ENCODE measurements at regions not wholly inside any gene's neighbourhood (a gene's known extent, or its start where the extent isn't known, plus 50 kb on each side); places are given as distances from the start of the nearest gene placed in this dataset.

GRCh38 chr7:46619723-46620310 lies 698.7 kb upstream of the IGFBP3 start:
- Histone ChIP-seq H3K4me1 (no peaks in the 10 kb centered on the region), H3K27ac (peak overlapping the region in 1 of 2 donors; percentile 25), H3K27me3 (no peaks in the 10 kb centered on the region), H3K9me3 (no peaks in the 10 kb centered on the region), H3K36me3 (ENCODE audit: low read depth, missing control alignments) (no peaks in the 10 kb centered on the region), H3K4me3 (no peak overlapping the region)
- DNase-seq = peak; percentile 74
- TF ChIP-seq, protein P1, sequence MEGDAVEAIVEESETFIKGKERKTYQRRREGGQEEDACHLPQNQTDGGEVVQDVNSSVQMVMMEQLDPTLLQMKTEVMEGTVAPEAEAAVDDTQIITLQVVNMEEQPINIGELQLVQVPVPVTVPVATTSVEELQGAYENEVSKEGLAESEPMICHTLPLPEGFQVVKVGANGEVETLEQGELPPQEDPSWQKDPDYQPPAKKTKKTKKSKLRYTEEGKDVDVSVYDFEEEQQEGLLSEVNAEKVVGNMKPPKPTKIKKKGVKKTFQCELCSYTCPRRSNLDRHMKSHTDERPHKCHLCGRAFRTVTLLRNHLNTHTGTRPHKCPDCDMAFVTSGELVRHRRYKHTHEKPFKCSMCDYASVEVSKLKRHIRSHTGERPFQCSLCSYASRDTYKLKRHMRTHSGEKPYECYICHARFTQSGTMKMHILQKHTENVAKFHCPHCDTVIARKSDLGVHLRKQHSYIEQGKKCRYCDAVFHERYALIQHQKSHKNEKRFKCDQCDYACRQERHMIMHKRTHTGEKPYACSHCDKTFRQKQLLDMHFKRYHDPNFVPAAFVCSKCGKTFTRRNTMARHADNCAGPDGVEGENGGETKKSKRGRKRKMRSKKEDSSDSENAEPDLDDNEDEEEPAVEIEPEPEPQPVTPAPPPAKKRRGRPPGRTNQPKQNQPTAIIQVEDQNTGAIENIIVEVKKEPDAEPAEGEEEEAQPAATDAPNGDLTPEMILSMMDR (IDR thresholded peaks at IDR 0.05) = no peak
- TF ChIP-seq POLR2A (IDR thresholded peaks at IDR 0.05) = no peak
- 58 to 59% methylated on average over 3 of the region's 3 CpGs for WGBS, 2 donors
- intact Hi-C loops (cut with DNase I; ENCODE audit: low total_unique reads) = no loop called here

GRCh38 chr7:46616636-46617035 lies 695.6 kb upstream of the IGFBP3 start:
- WGBS, 2 donors = 81 to 100% methylated on average over 1 of the region's 1 CpG
- DNase-seq = no peak
- intact Hi-C loops (cut with DNase I; ENCODE audit: low total_unique reads) = no loop called here
- H3K9me3 ChIP-seq = no peaks in the 10 kb centered on the region
- no peak overlapping the region for H3K27ac ChIP-seq
- H3K4me1 ChIP-seq = no peaks in the 10 kb centered on the region
- no peaks in the 10 kb centered on the region for H3K27me3 ChIP-seq
- H3K36me3 ChIP-seq (ENCODE audit: low read depth, missing control alignments) = no peaks in the 10 kb centered on the region
- no peak overlapping the region for H3K4me3 ChIP-seq
- TF ChIP-seq, protein P1 (IDR thresholded peaks at IDR 0.05) = no peak
- TF ChIP-seq POLR2A (IDR thresholded peaks at IDR 0.05) = no peak

- H3K27ac ChIP-seq = no peak overlapping the region
Observed at GRCh38 chr7:46613551-46613950, 692.5 kb upstream of the IGFBP3 start.

DNA sequence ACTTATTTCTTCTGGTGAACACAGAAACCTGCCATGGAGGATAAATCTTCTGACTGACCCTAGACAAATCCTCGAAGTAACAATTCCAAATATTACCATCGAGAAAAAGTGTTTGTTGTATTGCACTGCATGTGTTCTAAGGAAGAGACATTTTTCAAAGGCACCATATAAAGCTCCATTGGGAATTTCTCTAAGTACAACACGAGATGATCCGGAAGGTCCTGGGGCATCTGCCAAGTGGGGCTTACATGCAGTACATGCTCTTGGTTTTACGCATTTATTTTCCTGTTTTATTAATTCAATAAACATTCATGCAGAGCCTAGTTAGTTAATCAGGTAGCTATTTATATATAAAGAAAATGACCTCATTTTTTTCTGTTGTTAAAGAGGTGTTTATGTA lies 692.0 kb upstream of the IGFBP3 start:
- no peak for DNase-seq
- Histone ChIP-seq H3K9me3 (no peaks in the 10 kb centered on the region), H3K27ac (no peak overlapping the region), H3K4me1 (no peaks in the 10 kb centered on the region), H3K4me3 (no peak overlapping the region), H3K36me3 (ENCODE audit: low read depth, missing control alignments) (no peaks in the 10 kb centered on the region), H3K27me3 (no peaks in the 10 kb centered on the region)
- intact Hi-C loops (cut with DNase I; ENCODE audit: low total_unique reads) = no loop called here
- WGBS, 2 donors = 40% methylated on average over 5 of the region's 5 CpGs
- no peak for TF ChIP-seq POLR2A (IDR thresholded peaks at IDR 0.05)
- TF ChIP-seq, protein P1 (IDR thresholded peaks at IDR 0.05) = no peak

More at GRCh38 chr7:46613551-46613950, 692.5 kb upstream of the IGFBP3 start:
- Histone ChIP-seq H3K4me1 (no peaks in the 10 kb centered on the region), H3K4me3 (no peak overlapping the region), H3K27me3 (no peaks in the 10 kb centered on the region), H3K9me3 (no peaks in the 10 kb centered on the region), H3K36me3 (ENCODE audit: low read depth, missing control alignments) (no peaks in the 10 kb centered on the region)
- no peak for DNase-seq
- TF ChIP-seq, protein P1 (IDR thresholded peaks at IDR 0.05) = no peak
- TF ChIP-seq POLR2A (IDR thresholded peaks at IDR 0.05) = no peak
- WGBS, 2 donors = 16 to 30% methylated on average over 1 of the region's 1 CpG
- intact Hi-C loops (cut with DNase I; ENCODE audit: low total_unique reads) = no loop called here

- no peaks in the 10 kb centered on the region for H3K9me3 ChIP-seq
- 76 to 82% methylated on average over 2 of the region's 2 CpGs for WGBS, 2 donors
- no peak overlapping the region for H3K4me3 ChIP-seq
- no peak for DNase-seq
- H3K4me1 ChIP-seq = no peaks in the 10 kb centered on the region
- TF ChIP-seq POLR2A (IDR thresholded peaks at IDR 0.05) = no peak
- TF ChIP-seq, protein P1 (IDR thresholded peaks at IDR 0.05) = no peak
- H3K36me3 ChIP-seq (ENCODE audit: low read depth, missing control alignments) = no peaks in the 10 kb centered on the region
- intact Hi-C loops (cut with DNase I; ENCODE audit: low total_unique reads) = no loop called here
- H3K27ac ChIP-seq = no peak overlapping the region
- no peaks in the 10 kb centered on the region for H3K27me3 ChIP-seq
Observed at GRCh38 chr7:46611508-46611907, 690.4 kb upstream of the IGFBP3 start.
